ENCODE measurements at regions not wholly inside any gene's neighbourhood (a gene's known extent, or its start where the extent isn't known, plus 50 kb on each side); places are given as distances from the start of the nearest gene placed in this dataset.
"Not testable (repeated sequence)": the region's sequence is repeated elsewhere in the genome, so short reads cannot be mapped to it uniquely, and the experiment has no call there.

DNA sequence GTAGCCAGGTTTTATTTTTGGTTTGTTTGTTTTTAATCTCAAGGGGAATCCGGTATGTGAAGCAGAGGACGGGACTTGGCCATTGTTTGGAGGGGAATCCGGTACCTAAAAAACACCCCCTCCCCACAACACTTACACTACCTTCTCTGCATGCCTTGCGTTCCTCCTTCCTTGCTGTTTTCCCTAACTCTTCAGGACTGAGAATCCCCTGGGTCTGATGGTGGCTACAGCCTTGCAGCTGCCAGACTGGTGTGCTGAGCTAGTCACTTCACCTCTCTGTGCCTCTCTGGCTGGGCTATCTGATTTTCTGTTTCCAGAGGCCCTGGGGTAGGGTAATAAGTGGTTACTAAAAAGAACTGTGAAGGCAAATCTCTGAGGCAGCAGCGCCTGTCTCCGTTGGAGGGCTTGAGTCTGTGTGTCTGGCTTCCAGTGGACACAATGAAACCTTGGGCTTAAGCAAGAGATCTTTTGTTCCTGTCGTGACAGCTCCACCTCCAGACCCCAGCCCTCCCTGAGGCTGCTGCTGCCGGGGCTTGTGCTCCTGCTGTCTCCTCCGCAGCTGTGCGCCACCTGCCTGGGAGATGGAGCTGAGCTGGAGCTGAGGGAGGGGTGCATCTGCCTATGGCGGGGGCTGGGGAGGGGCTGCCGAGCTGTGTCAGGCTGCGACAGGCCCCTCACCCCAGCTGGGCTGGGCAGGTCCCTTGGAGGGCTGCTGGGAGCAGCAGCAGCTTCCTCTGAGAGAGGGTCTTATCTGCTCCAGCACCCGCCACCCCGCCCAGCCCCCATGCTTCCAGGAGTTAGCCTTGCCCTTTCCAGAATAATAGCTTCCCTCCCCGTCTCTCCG lies 65.8 kb upstream of the CCDC167 start:
- no peak for DNase-seq (ENCODE audit: low read depth in 1 of 2, low spot score in 1 of 2)
- in situ Hi-C loops (cut with HindIII; ENCODE audit: low pct_unique_long_range_greater_than_20kb, low sequenced_read_pairs): no loop called here
- TF ChIP-seq JUND (IDR thresholded peaks at IDR 0.05; ENCODE audit: low read depth): no peak

DNA sequence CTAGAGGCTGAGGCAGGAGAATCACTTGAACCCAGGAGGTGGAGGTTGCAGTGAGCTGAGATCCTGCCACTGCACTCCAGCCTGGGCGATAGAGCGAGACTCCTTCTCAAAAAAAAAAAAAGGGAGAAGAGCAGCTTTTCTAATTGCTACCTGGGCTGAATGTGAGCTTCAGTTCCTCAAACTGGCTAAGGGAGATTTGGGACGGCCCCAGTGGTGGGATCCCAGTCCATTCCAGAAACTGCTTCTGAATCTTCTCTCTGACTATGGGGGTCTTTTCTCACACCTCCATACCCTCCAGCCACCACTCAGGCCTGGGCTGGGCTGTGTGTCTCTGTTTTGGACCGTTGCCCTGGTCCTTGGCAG lies 63.2 kb upstream of the CCDC167 start:
- in situ Hi-C loops (cut with HindIII; ENCODE audit: low pct_unique_long_range_greater_than_20kb, low sequenced_read_pairs); DNase-seq (ENCODE audit: low read depth in 1 of 2, low spot score in 1 of 2): not testable (repeated sequence)

GRCh38 chr6:37561361-37561760 lies 61.7 kb upstream of the CCDC167 start:
- DNase-seq (ENCODE audit: low read depth in 1 of 2, low spot score in 1 of 2): no peak
- in situ Hi-C loops (cut with HindIII; ENCODE audit: low pct_unique_long_range_greater_than_20kb, low sequenced_read_pairs): no loop called here
- TF ChIP-seq JUND (IDR thresholded peaks at IDR 0.05; ENCODE audit: low read depth): no peak

DNA sequence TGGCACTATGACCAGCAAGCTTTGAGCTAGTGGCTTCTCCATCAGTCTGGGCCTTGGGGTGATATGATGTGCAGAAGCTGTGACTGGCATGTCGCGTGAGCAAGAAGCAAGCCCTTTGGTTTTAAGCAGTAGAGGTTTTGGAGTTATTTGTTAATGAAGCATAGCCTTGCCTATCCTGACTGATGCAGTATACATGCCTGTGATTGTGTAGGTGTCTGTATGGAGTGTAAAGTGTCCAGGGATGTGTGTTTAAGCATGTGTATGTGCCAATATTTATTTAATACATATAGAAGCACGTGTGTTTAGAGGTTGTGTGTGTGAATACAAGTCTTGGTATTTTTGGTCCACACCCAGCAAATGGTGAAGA lies 61.0 kb upstream of the CCDC167 start:
- TF ChIP-seq JUND (IDR thresholded peaks at IDR 0.05; ENCODE audit: low read depth): no peak

GRCh38 chr6:37559501-37559900 lies 59.8 kb upstream of the CCDC167 start:
- in situ Hi-C loops (cut with HindIII; ENCODE audit: low pct_unique_long_range_greater_than_20kb, low sequenced_read_pairs): no loop called here
- TF ChIP-seq JUND (IDR thresholded peaks at IDR 0.05; ENCODE audit: low read depth): no peak
- DNase-seq (ENCODE audit: low read depth in 1 of 2, low spot score in 1 of 2): no peak

More for the DNA sequence above, 61.0 kb upstream of the CCDC167 start:
- no peak for DNase-seq (ENCODE audit: low read depth in 1 of 2, low spot score in 1 of 2)
- in situ Hi-C loops (cut with HindIII; ENCODE audit: low pct_unique_long_range_greater_than_20kb, low sequenced_read_pairs): no loop called here

GRCh38 chr6:37559050-37559449 lies 59.4 kb upstream of the CCDC167 start:
- TF ChIP-seq JUND (IDR thresholded peaks at IDR 0.05; ENCODE audit: low read depth): no peak
- in situ Hi-C loops (cut with HindIII; ENCODE audit: low pct_unique_long_range_greater_than_20kb, low sequenced_read_pairs): no loop called here
- no peak for DNase-seq (ENCODE audit: low read depth in 1 of 2, low spot score in 1 of 2)

DNA sequence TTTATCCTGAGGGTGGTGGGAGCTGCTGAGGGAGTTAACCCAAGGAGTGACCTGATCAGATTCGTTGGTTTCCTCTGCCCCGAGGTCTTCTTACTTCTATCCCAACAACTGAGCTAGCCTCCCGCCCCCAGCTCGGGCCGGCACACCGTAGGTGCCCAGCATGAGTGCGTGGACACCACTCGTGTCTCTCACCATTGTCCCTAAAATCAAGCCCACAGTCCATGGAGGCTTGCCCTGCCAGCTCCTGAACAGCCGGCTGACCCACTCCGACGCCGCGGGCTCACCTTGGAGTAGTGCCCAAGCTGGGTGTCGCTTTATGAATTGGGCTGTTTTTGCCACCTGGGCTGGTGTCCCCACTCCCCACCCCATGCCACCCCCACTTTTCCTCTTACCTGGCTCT lies 59.0 kb upstream of the CCDC167 start:
- in situ Hi-C loops (cut with HindIII; ENCODE audit: low pct_unique_long_range_greater_than_20kb, low sequenced_read_pairs): no loop called here
- no peak for DNase-seq (ENCODE audit: low read depth in 1 of 2, low spot score in 1 of 2)
- TF ChIP-seq JUND (IDR thresholded peaks at IDR 0.05; ENCODE audit: low read depth): no peak

DNA sequence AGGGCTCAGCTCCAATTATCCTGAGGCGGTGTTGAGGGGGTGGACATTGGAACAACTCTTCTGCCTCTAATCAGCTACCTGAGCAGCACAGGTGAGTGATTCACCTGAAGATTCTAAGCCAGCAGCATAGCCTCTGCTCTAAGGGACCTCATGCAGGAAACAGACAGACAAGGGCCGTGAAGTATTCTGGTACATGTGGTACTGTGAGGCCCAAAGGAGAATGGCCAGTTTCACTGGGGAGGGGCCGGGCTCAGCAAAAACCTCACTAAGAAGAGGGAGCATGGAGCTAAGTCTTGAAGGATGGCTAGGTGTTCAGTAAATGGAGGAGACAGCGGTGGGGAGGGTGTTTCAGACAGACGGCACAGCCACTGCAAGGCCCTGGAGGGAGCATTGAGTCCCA lies 58.5 kb upstream of the CCDC167 start:
- in situ Hi-C loops (cut with HindIII; ENCODE audit: low pct_unique_long_range_greater_than_20kb, low sequenced_read_pairs): no loop called here
- no peak for TF ChIP-seq JUND (IDR thresholded peaks at IDR 0.05; ENCODE audit: low read depth)
- DNase-seq (ENCODE audit: low read depth in 1 of 2, low spot score in 1 of 2): no peak

DNA sequence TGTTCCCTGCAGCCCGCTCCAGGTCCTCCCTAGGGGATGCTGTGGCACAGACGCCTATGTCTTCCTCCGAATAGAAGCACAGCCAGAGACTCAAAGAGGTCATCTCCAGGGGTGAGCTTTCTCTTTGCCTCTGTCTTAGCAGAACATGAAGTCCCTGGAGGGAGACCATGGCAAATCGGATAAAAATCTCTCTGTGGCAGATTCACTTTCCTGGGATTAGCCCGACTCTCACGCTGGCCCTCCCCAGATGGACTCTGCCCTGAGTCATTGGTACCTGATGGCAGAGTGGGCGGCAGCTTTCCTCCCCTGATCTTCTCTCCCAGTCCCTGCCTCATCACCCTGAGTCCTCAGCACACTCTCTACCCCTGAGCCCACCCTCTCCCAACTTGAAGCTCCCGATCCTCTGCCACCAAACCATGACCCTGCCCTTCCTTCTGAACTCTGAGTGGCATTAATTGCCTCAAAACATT lies 58.0 kb upstream of the CCDC167 start:
- TF ChIP-seq JUND (IDR thresholded peaks at IDR 0.05; ENCODE audit: low read depth): no peak
- in situ Hi-C loops (cut with HindIII; ENCODE audit: low pct_unique_long_range_greater_than_20kb, low sequenced_read_pairs): no loop called here
- no peak for DNase-seq (ENCODE audit: low read depth in 1 of 2, low spot score in 1 of 2)

DNA sequence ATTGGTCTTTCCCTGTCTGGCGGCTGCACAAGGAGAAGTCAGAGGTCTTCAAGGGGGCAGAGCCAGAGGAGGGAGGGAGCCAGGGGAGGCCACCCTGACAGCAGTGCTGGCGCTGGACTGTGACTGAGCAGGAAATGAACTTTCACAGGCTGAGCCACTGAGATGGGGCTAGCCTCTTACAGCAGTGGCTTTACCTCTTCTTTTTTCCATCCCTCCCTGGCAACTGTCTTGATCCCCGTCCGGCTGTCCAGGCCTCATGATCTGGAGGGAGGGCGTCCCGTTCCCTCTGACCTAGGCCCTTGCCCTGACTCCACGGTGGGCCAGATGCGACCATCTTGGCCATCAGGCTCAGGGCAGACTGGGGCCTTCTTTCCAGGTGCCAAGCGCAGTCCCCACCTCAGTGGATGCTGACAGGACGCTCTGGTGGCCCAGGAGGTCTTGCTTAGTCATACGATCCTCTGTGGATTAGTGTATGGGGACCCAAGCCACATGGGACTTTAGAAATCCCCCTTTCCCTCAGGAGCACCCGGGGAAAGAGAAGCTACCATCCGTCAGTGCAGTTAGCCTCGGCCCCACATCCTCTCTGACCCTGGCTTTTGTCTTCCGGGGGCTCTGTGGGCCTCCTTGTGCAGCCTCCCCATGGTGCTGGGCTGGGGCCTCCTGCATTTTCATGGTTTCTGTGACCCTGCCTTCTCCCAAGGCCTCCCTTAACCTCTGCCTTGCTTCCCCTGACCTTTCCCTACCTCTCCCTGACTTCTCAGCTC lies 57.4 kb upstream of the CCDC167 start:
- in situ Hi-C loops (cut with HindIII; ENCODE audit: low pct_unique_long_range_greater_than_20kb, low sequenced_read_pairs): no loop called here
- DNase-seq (ENCODE audit: low read depth in 1 of 2, low spot score in 1 of 2): no peak
- no peak for TF ChIP-seq JUND (IDR thresholded peaks at IDR 0.05; ENCODE audit: low read depth)

GRCh38 chr6:37555040-37555781 lies 55.5 kb upstream of the CCDC167 start:
- no peak for DNase-seq (ENCODE audit: low read depth in 1 of 2, low spot score in 1 of 2)
- in situ Hi-C loops (cut with HindIII; ENCODE audit: low pct_unique_long_range_greater_than_20kb, low sequenced_read_pairs): no loop called here
- TF ChIP-seq JUND (IDR thresholded peaks at IDR 0.05; ENCODE audit: low read depth): no peak

DNA sequence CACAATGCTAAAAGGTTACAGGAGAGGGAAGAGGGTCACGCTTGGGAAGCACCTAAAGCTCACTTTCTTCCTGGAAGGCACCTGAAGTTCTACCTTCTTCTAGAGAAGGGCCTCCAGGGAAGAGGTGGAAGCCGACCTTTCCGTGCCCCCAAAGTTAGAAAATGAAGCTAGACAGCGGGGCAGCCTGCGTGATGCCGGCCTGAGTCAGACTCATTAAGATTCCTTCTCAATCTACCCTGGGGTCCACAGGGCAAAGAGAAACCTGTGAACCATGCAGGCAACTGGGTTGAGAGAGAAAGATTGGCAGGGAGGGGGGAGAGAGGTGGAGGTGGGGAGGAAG lies 54.8 kb upstream of the CCDC167 start:
- in situ Hi-C loops (cut with HindIII; ENCODE audit: low pct_unique_long_range_greater_than_20kb, low sequenced_read_pairs): no loop called here

DNA sequence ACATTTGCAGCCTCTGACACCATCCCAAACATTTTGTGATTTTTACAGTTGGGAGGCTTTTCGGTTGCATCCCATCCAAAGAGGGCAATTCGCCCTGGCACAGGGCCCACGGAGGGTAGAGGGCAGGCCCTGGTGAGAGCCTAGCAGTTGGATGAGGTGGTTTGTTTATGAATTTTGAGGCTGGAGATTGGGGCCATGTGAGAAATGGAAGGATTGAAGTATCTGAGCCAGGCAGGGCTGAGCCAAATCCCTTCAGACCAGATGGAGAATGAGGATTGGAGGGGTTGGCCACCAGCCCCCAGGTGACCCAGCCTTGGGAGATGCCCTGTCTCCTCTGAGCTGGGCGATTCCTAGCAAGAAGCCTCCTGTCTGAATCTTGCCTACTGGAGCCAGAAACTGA lies 52.6 kb upstream of the CCDC167 start:
- in situ Hi-C loops (cut with HindIII; ENCODE audit: low pct_unique_long_range_greater_than_20kb, low sequenced_read_pairs): no loop called here
- TF ChIP-seq JUND (IDR thresholded peaks at IDR 0.05; ENCODE audit: low read depth): no peak
- DNase-seq (ENCODE audit: low read depth in 1 of 2, low spot score in 1 of 2): no peak

More for the DNA sequence above, 54.8 kb upstream of the CCDC167 start:
- TF ChIP-seq JUND (IDR thresholded peaks at IDR 0.05; ENCODE audit: low read depth): no peak
- no peak for DNase-seq (ENCODE audit: low read depth in 1 of 2, low spot score in 1 of 2)

Measured in T47D (cell line).